GM12878 (cell line): ENCODE measurements at regions not wholly inside any gene's neighbourhood (a gene's known extent, or its start where the extent isn't known, plus 50 kb on each side); places are given as distances from the start of the nearest gene placed in this dataset.

Source experiments
- ATAC-seq: fragments of 200-7000 bp; cut with Tn5 transposase; 3 replicates; pipeline ENCODE4 v1.9.1; 2020; ENCODE audit warnings: mild to moderate bottlenecking, moderate library complexity
- BruUV-seq: library from RNA; stranded (reverse); fragments of 400-500 nt; replicated peaks from 2 replicates; lab custom pipeline; 2021; lab: Mats Ljungman, UMichigan
- CTCF ChIA-PET: fragments of 300-600 bp; sonication (Branson Sonifier 250); formaldehyde crosslinking; extraction: SDS; loops from one replicate; lab custom pipeline; 2021; ENCODE audit warnings: inconsistent platforms; lab: Yijun Ruan, JAX
- POLR2A ChIA-PET: fragments of 350-600 bp; formaldehyde crosslinking; extraction: SDS; loops from one replicate; lab custom pipeline; 2021; ENCODE audit warnings: inconsistent platforms; lab: Charles Lee
- RAD21 ChIA-PET: fragments of 300-600 bp; sonication (Branson Sonifier 250); formaldehyde crosslinking; loops from one replicate; lab custom pipeline; 2023; ENCODE audit warnings: antibody characterized with exemption; ENCODE audit not compliant: unreplicated experiment; lab: Charles Lee
- SMC1A ChIA-PET: fragments of 300-600 bp; sonication (Branson Sonifier 250); formaldehyde crosslinking; loops from one replicate; lab custom pipeline; 2023; ENCODE audit not compliant: unreplicated experiment, uncharacterized antibody; lab: Charles Lee
- DNase-seq: peaks from one replicate; pipeline ENCODE4 v3.0.0-alpha.2; 2011; ENCODE audit warnings: low read depth, low spot score
- FAIRE-seq: peaks from 3 replicates; lab custom pipeline; 2011; peaks lifted over from hg19 to GRCh38; lab: Jason Lieb, UNC
- H2AFZ ChIP-seq: 2 replicates; pipeline ENCODE4 v1.6.0; 2011; ENCODE audit warnings: low read depth, low read length, control low read depth; ENCODE audit not compliant: control insufficient read depth
- H3K27ac ChIP-seq: 2 replicates; pipeline ENCODE4 v1.5.1; 2011; ENCODE audit warnings: control low read depth; ENCODE audit not compliant: control insufficient read depth, insufficient read depth
- H3K27me3 ChIP-seq, 2 experiments: replicated peaks in 1 of 2; 2 replicates each; pipeline versions ENCODE4 v1.6.0 to v1.6.1; 2011; ENCODE audit warnings: low read length in 1 of 2; ENCODE audit not compliant: control insufficient read depth in 2 of 2, insufficient read depth in 2 of 2
- H3K36me3 ChIP-seq, 2 experiments: 2 replicates each; pipeline ENCODE4 v1.5.1; 2011; ENCODE audit warnings: low read length in 1 of 2; ENCODE audit not compliant: control insufficient read depth in 2 of 2, insufficient read depth in 2 of 2
- H3K4me1 ChIP-seq: 2 replicates; pipeline ENCODE4 v1.6.1; 2011; ENCODE audit warnings: mild to moderate bottlenecking, low read length, moderate library complexity, mixed read lengths; ENCODE audit not compliant: control insufficient read depth, insufficient read depth
- H3K4me2 ChIP-seq: 2 replicates; pipeline ENCODE4 v1.6.0; 2011; ENCODE audit warnings: control low read depth; ENCODE audit not compliant: control insufficient read depth, insufficient read depth
- H3K4me3 ChIP-seq: fragments of 200-600 bp; sonication (generic); 2 replicates; pipeline ENCODE4 v1.5.1; 2016
- H3K79me2 ChIP-seq: 2 replicates; pipeline ENCODE4 v1.6.0; 2011; ENCODE audit warnings: low read length; ENCODE audit not compliant: control insufficient read depth, insufficient read depth
- H3K9ac ChIP-seq: 2 replicates; pipeline ENCODE4 v1.8.0; 2011; ENCODE audit warnings: low read length, control low read depth, mixed read lengths; ENCODE audit not compliant: control insufficient read depth, insufficient read depth
- H3K9me3 ChIP-seq: replicated peaks from 3 replicates; pipeline ENCODE4 v1.5.1; 2011; ENCODE audit warnings: mild to moderate bottlenecking, low read length; ENCODE audit not compliant: control insufficient read depth, insufficient read depth
- H4K20me1 ChIP-seq: 2 replicates; pipeline ENCODE4 v1.6.0; 2011; ENCODE audit not compliant: control insufficient read depth, insufficient read depth
- CBX3 ChIP-seq: fragments of 200-600 bp; sonication (generic); IDR thresholded peaks from 2 replicates; pipeline ENCODE4 v1.6.1; 2016; ENCODE audit warnings: low read depth, borderline replicate concordance
- HDAC2 ChIP-seq: fragments of 200-600 bp; sonication (generic); IDR thresholded peaks from 2 replicates; pipeline ENCODE4 v1.6.1; 2017
- KAT2A ChIP-seq: conservative IDR thresholded peaks from 2 replicates; pipeline ENCODE4 v1.6.1; 2011; ENCODE audit warnings: low read depth, low read length; ENCODE audit not compliant: control insufficient read depth
- MEF2B ChIP-seq: fragments of 450-650 bp; IDR thresholded peaks from 2 replicates; pipeline ENCODE4 v1.6.1; 2018; ENCODE audit warnings: mild to moderate bottlenecking, moderate library complexity; ENCODE audit not compliant: partially characterized antibody, poor library complexity, severe bottlenecking
- MYB ChIP-seq: fragments of 150-350 bp; IDR thresholded peaks from 2 replicates; pipeline ENCODE4 v1.6.1; 2014; ENCODE audit warnings: mild to moderate bottlenecking, low read depth, low read length, borderline replicate concordance
- NR2C1 ChIP-seq: fragments of 450-650 bp; IDR thresholded peaks from 2 replicates; pipeline ENCODE4 v1.6.1; 2017; ENCODE audit warnings: antibody characterized with exemption, mild to moderate bottlenecking, moderate library complexity
- RCOR1 ChIP-seq: conservative IDR thresholded peaks from 2 replicates; pipeline ENCODE4 v1.6.1; 2012; ENCODE audit warnings: low read depth, low read length, improper control_type of control experiment
- SMARCA5 ChIP-seq: fragments of 450-650 bp; IDR thresholded peaks from 2 replicates; pipeline ENCODE4 v1.6.1; 2017; ENCODE audit warnings: mild to moderate bottlenecking
- STAT1 ChIP-seq: fragments of 450-650 bp; conservative IDR thresholded peaks from 2 replicates; pipeline ENCODE4 v1.6.1; 2014; ENCODE audit warnings: antibody characterized with exemption, mild to moderate bottlenecking
- STAT3 ChIP-seq: IDR thresholded peaks from 2 replicates; pipeline ENCODE4 v1.6.1; 2011; ENCODE audit warnings: low read depth, low read length, improper control_type of control experiment
- USF2 ChIP-seq: IDR thresholded peaks from 2 replicates; pipeline ENCODE4 v1.6.1; 2011; ENCODE audit warnings: low read depth, low read length, improper control_type of control experiment, borderline replicate concordance
- WGBS: methylation state at CpG from one replicate; pipeline ENCODE4 v1.1.6; 2016; ENCODE audit warnings: low lambda C conversion rate; ENCODE audit not compliant: insufficient replicate concordance, insufficient coverage; ENCODE audit errors: missing lambda C conversion rate; 5-methylcytosine and 5-hydroxymethylcytosine counted together
- in situ Hi-C: fragments of 300-500 bp; cut with MboI; formaldehyde crosslinking; loops from 9 replicates; pipeline ENCODE4 v1.14.3; 2018; ENCODE audit warnings: mixed read lengths
- intact Hi-C: fragments of 100-400 bp; cut with micrococcal nuclease; formaldehyde crosslinking; loops from one replicate; pipeline ENCODE4 v1.14.2; 2022; ENCODE audit not compliant: unreplicated experiment
- TF ChIP-seq, protein P1 (sequence below): IDR thresholded peaks from 2 replicates; pipeline ENCODE4 v1.6.1; 2012; ENCODE audit warnings: low read depth, low read length, improper control_type of control experiment
- TF ChIP-seq, protein P2 (sequence below): IDR thresholded peaks from 2 replicates; pipeline ENCODE4 v1.6.1; 2011; ENCODE audit warnings: mild to moderate bottlenecking, low read depth, low read length, moderate library complexity; ENCODE audit not compliant: insufficient replicate concordance
- TF ChIP-seq, protein P3 (sequence below): fragments of 450-650 bp; IDR thresholded peaks from 2 replicates; pipeline ENCODE4 v1.6.1; 2018; ENCODE audit warnings: mild to moderate bottlenecking, low read depth, moderate library complexity; ENCODE audit not compliant: partially characterized antibody

DNA sequence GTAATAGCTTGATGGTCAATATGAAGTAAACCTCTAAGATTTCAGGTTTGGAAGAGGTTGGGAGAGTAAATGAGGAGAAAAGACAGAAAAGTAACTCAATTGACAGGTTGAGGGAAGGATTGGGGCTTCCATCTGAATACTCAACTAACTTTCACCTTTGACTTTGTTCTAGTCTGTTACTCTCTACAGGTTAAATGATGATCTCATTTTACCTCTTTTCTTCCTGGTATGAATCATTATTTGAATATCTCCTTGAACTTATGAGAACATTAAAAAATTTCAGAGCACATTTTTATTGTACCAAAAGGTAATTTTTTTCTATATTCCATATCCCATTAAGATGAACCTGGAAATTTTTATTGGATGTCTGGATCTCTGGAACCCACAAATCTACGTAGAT is 87.9 kb upstream of the KCNH8 start:
- H4K20me1 ChIP-seq = no peaks in the 10 kb centered on the region
- no peak overlapping the region for H3K4me3 ChIP-seq
- SMC1A ChIA-PET = no interaction called here
- FAIRE-seq (no peak), ATAC-seq (no peak), DNase-seq (no peak)
- no peaks in the 10 kb centered on the region for H3K27me3 ChIP-seq
- H3K79me2 ChIP-seq = no peaks in the 10 kb centered on the region
- in situ Hi-C loops (loop anchor here (10.0 kb wide), 1 partner anchor 804 kb away; no protein-coding TSS in a partner anchor), intact Hi-C loops (loop anchor here (10.0 kb wide), 1 partner anchor 284 kb away; no protein-coding TSS in a partner anchor)
- H3K4me2 ChIP-seq = no peak overlapping the region
- no peak overlapping the region for H2AFZ ChIP-seq
- no peaks in the 10 kb centered on the region for H3K4me1 ChIP-seq
- TF ChIP-seq CBX3 (no peak), MYB (no peak), RCOR1 (no peak), STAT1 (no peak), MEF2B (no peak), STAT3 (no peak), HDAC2 (no peak), USF2 (no peak), NR2C1 (no peak)
- CTCF ChIA-PET = no interaction called here
- no peak overlapping the region for H3K9ac ChIP-seq
- no peak overlapping the region for H3K27ac ChIP-seq
- RAD21 ChIA-PET = no interaction called here
- POLR2A ChIA-PET = no interaction called here
- no peaks in the 10 kb centered on the region for H3K9me3 ChIP-seq
- BruUV-seq = no TSS peak
- 15% methylated on average over 1 of the region's 1 CpG for WGBS
- H3K36me3 ChIP-seq = no peaks in the 10 kb centered on the region

- H4K20me1 ChIP-seq = no peaks in the 10 kb centered on the region
- no peak overlapping the region for H3K4me3 ChIP-seq
- H3K27me3 ChIP-seq = no peaks in the 10 kb centered on the region
- DNase-seq (no peak), ATAC-seq (no peak), FAIRE-seq (no peak)
- H3K79me2 ChIP-seq = no peaks in the 10 kb centered on the region
- no peaks in the 10 kb centered on the region for H3K4me1 ChIP-seq
- in situ Hi-C loops (no loop called here), intact Hi-C loops (no loop called here)
- POLR2A ChIA-PET = no interaction called here
- no peak overlapping the region for H3K27ac ChIP-seq
- H3K36me3 ChIP-seq = no peaks in the 10 kb centered on the region
- no peak overlapping the region for H3K4me2 ChIP-seq
- H3K9ac ChIP-seq = no peak overlapping the region
- SMC1A ChIA-PET = no interaction called here
- CTCF ChIA-PET = interaction anchor here (0.9 kb wide), 1 partner anchor 813 kb away, joined by 3 read pairs; no protein-coding TSS in a partner anchor
- WGBS = 4% methylated on average over 1 of the region's 1 CpG
- BruUV-seq = no TSS peak
- no peak overlapping the region for H2AFZ ChIP-seq
- H3K9me3 ChIP-seq = no peaks in the 10 kb centered on the region
- RAD21 ChIA-PET = no interaction called here
- TF ChIP-seq, protein P1, sequence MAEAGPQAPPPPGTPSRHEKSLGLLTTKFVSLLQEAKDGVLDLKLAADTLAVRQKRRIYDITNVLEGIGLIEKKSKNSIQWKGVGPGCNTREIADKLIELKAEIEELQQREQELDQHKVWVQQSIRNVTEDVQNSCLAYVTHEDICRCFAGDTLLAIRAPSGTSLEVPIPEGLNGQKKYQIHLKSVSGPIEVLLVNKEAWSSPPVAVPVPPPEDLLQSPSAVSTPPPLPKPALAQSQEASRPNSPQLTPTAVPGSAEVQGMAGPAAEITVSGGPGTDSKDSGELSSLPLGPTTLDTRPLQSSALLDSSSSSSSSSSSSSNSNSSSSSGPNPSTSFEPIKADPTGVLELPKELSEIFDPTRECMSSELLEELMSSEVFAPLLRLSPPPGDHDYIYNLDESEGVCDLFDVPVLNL = no peak
- TF ChIP-seq KAT2A = no peak
- TF ChIP-seq, protein P2, sequence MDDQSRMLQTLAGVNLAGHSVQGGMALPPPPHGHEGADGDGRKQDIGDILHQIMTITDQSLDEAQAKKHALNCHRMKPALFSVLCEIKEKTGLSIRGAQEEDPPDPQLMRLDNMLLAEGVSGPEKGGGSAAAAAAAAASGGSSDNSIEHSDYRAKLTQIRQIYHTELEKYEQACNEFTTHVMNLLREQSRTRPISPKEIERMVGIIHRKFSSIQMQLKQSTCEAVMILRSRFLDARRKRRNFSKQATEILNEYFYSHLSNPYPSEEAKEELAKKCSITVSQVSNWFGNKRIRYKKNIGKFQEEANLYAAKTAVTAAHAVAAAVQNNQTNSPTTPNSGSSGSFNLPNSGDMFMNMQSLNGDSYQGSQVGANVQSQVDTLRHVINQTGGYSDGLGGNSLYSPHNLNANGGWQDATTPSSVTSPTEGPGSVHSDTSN = no peak
- TF ChIP-seq, protein P3, sequence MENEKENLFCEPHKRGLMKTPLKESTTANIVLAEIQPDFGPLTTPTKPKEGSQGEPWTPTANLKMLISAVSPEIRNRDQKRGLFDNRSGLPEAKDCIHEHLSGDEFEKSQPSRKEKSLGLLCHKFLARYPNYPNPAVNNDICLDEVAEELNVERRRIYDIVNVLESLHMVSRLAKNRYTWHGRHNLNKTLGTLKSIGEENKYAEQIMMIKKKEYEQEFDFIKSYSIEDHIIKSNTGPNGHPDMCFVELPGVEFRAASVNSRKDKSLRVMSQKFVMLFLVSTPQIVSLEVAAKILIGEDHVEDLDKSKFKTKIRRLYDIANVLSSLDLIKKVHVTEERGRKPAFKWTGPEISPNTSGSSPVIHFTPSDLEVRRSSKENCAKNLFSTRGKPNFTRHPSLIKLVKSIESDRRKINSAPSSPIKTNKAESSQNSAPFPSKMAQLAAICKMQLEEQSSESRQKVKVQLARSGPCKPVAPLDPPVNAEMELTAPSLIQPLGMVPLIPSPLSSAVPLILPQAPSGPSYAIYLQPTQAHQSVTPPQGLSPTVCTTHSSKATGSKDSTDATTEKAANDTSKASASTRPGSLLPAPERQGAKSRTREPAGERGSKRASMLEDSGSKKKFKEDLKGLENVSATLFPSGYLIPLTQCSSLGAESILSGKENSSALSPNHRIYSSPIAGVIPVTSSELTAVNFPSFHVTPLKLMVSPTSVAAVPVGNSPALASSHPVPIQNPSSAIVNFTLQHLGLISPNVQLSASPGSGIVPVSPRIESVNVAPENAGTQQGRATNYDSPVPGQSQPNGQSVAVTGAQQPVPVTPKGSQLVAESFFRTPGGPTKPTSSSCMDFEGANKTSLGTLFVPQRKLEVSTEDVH = no peak
- TF ChIP-seq SMARCA5 = no peak
Observed at GRCh38 chr3:19052874-19053273, 95.4 kb upstream of the KCNH8 start.
